GM21786 (cell line): ENCODE measurements at regions not wholly inside any gene's neighbourhood (a gene's known extent, or its start where the extent isn't known, plus 50 kb on each side); places are given as distances from the start of the nearest gene placed in this dataset.

Experiments used
- ATAC-seq: cut with Tn5 transposase; IDR thresholded peaks from one replicate; pipeline ENCODE4 v1.9.1; 2021; ENCODE audit not compliant: unreplicated experiment

DNA sequence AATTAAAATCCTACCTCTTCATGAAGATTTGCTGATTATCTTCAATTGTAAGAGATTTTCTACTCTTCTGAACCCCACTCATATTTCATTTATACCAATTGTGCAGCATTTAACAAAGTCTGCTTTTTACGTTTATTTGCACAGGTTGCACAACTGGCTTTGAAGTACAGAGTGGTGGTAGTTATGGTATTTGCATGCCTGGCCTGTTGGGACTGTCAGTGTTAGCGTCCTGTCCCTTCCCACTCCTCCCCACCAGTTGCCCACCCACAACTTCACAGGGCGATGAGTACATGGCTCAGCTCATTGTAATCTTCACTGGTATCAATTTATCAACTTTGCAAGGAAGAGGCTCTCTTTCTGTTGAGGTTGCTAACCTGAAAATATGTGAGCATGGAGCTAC is 372.3 kb downstream of the AASDHPPT start:
- ATAC-seq, result no peak

DNA sequence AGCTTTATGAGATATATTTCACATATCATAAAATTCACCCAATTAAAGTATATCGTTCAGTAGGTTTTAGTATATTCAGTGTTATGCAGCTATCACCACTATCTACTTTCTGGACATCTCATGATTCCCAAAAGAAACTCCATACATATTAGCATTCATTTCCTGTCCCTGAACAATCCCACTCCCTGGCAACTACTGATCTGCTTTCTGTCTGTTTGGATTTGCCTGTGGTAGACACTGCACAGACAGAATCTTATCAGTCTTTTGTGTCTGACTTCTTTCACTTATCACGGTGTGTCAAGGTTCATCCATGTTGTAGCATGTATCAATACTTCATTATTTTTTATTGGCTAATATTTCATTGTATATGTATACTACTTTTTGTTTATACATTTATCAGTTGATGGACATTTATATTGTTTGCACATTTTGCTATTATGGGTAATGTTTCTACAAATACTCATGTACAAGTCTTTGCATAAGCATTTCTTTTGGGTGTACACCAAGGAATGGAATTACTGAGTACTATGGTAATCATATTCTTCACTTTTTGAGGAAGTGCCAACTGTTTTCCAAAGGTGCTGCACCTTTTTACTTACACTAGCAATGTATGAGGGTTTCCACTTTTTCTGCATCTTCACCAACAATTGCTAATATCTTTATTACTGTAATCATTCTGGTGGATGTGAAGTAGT is 373.9 kb downstream of the AASDHPPT start:
- no peak for ATAC-seq

DNA sequence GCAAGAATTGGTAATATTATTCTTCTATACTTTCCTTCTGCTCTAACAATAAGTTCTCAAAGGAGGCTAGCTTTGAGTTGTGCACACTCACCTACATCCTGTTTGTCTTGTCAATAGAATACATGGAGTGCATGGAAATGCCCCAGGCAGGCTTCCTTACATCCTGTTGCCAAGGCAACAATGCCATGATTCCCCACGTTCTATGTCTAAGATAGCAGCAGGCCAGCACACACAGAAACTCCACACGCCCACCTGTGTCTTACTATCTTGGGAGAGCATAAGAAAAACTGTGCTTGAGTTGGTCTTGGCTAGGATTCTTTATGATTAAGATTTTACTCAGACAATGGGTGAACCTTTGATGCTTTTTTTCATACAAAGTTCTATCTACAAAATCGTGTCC is 379.2 kb downstream of the AASDHPPT start:
- no peak for ATAC-seq

DNA sequence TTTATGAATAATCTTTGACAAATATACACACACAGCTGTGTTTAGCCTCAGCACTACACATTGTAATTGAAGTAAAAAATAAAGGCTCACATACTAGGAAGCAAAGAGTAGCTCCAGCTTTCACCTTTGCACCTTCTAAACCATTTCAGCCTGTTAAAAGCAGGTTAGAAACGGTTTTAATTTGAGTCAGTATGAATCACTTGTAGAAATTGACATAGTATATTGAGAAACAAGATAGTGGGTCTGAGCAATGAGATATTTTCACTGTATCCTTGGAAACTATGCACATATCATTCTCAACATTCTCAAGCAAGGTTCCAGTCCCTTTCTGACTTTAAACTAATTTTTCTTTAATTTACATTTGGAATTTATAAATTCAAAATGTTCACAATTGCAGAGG is 380.3 kb downstream of the AASDHPPT start:
- ATAC-seq, result no peak

DNA sequence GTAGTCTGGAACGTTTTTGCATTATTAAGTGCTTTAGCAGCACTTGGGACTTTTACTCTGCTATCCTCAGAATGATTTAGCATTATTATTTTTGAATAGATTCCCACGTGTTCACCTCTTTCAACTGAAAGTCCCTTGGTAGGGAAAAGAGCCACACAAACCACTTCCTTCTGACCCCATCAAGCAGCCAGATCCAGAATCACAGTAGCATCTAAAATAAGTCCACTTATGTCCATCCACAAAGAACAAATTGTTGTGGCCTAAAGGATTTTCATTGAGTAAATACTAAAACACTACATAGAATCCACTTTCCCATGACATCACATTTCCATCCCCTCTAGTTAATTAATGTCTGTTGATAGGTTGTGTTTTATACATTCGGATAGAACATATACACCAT is 381.7 kb downstream of the AASDHPPT start:
- ATAC-seq, result no peak

DNA sequence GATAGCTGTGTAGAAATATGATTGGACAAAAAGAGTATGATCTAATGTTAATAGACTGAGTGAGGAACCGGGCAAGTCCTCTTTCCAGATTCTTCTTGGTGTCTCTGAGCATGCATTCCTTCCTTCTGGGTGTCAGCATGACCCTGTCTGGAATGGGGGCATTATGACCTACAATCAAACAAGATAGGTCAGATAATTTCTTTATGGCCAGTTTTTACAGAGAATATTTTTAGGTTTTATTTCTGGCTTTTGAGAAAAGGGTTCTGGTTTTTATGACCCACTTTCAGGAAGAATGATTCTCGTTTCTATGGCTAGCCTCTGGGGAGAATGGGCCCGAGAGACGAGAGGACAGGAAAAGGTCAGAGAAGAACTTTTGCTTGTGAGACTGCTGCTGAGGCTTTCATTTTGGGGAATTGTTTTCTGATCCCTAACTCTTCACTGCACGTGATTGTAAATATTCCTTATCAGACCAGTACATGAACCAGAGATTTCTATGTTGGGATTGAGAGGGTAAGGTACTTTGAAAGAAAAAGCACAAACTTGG is 383.8 kb downstream of the AASDHPPT start:
- no peak for ATAC-seq

DNA sequence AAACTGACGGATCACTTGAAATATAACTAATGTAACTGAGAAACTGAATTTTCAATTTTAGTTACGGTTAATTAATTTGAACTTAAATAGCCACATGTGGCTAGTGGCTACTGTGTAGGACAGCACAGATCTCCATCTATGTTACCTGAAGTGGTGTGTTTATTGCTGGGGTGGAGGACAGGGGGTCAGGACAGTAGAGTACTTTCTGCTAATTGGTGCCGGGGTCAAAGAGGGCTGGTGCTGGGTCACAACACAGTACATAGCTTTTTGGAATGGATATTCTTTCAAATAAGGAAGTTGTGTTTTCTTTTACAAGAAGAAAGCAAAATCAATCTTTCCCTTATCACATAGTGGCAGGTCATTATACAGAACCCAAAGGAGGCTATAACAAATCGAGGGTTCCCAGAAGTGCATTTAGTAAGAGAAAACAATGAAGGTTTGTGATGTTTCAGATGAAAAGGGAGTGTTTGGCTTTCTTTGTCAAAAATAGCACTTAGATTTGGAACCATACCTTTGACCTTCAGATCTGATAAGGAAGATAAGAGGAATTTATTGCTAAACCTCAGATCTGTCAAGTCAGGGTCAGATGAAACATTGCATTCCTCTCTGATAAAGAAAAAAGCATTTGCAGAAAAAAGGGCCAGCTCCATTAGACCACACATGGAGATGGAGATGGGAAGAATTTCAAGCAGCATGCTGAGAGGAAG is 384.5 kb downstream of the AASDHPPT start:
- ATAC-seq, result no peak

DNA sequence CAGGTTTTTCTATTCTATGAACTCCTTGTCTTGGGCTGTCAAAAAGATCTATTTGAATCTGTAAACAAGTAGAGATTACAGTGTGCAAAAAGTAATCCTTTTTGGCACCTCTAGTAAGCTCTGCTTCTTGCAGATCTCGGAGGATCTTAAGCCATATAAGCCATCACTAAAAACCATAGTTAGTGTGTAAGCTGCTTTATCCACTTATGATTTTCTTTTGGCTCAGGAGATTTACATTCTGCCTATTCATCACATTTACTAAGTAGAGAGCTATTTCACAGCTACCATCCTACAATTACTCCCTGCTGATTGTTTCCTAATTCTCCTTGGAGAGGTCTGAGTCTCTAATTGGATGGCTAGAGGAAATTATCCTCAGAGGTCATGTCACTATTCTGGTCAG is 385.7 kb downstream of the AASDHPPT start:
- no peak for ATAC-seq

DNA sequence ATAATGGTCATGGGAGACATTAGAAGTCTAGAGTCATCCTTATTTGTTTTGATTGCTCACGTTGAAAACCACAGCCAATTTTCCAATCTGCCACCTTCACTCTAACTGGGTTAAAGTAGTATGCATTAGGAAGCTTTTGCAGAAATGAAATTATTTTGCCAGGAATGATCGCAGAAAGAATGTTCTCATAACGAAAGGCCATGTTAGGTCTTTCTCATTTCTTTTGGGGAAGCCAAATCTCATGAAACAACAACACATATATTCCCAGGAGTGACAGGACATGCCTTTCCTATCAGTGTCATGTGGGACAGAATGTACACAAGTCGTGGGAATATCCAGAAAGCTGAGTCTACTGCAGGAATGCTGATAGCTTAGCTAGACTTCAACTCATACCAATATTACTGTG is 386.3 kb downstream of the AASDHPPT start:
- no peak for ATAC-seq

DNA sequence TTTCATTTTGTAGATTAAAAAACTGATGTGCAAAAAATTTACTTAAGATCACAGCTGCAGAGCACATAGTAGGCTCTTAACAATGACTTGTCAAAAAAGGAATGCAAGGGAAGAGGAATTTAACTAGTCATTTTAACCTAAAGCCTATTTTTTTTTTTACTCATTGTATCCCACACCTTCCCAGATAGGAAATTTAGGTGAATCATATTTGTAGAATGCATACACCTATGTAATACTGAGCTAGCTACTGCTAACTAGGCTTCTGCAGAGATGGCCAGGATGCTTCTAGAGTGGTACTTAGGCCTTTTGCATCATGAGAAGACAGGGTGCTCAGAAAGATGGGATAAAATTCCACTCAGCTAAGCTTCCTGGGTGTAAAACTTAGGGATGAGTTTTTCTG is 387.3 kb downstream of the AASDHPPT start:
- ATAC-seq, result no peak

DNA sequence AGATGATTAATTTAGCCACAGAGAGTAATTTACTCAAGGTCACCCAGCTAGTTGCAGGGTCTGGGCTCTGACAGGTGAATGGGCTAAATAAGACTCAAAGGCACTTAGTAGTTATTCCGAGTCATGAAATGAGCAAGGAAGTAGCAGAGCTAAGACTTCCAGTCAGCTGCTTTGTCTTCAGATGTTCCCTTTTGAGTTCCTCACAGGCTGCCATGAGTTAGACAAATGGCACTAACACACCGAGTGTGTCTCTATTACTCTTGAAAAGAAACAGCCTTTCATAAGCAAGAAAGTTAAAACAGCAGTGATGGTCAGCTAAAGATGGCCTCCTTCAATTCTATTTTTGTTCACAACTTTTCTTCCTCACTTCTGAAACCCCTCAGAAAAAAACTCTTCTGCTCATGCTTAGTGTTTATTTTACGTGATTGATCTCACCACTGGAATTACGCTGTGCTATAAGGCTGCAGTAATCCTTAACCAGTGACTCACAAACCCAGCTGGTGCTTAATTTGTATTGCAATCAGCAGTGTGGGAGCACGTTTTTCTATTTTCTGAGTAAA is 389.1 kb downstream of the AASDHPPT start:
- ATAC-seq, result no peak

DNA sequence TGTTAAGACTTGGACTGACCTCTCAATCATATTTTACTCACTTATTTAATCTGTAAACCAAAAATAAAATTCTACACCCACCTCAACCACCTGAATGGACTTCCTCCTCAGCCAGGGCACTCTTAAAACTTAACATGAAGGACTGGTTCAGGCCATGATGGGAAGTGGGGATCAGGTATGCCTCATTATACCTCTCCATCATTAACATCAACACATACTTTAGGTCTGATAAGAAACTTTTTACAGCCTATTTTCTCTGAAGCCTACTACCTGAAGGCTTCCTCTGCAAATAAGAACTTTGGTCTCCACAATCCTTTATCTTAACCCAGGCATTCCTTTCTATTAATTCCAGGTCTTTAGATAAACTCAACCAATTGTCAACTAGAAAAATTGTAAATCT is 390.0 kb downstream of the AASDHPPT start:
- ATAC-seq, result no peak

DNA sequence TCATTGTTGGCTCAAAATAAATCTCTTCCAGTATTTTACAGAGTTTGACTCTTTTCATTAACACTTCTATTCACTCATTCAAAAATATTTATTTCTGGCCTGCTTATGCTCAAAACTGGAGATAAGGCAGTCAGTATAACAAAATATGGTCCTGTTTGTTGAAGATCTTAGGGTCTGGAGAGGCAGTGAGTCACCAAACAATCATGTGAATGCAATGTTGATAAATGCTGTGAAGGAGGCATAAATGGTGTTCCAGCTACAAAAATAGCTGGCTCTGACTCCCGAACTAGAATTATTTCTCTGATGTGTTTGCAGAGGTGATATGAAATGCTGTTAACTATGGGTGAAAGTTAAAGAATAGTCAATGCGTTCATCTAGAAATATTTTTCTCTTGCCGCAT is 390.6 kb downstream of the AASDHPPT start:
- ATAC-seq, result no peak

DNA sequence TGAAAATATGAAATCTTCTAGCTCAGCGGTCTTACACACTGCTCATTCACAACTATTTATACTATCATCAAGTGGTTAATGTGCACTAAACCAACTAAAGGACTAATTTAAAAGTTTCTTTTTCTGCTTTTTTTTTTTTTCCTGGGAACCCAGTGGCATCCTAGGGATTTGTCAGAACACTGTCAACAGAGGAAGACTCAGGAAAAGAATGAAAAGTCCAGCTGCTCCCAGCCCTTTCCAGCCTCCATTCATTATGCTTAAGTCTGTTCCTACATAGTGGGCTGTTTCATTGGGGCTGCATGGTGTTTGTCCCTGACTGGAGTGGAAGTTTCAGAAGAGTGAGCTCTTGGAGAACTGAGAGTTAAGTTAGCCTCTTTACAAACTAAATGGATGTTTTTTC is 391.1 kb downstream of the AASDHPPT start:
- ATAC-seq, result no peak

DNA sequence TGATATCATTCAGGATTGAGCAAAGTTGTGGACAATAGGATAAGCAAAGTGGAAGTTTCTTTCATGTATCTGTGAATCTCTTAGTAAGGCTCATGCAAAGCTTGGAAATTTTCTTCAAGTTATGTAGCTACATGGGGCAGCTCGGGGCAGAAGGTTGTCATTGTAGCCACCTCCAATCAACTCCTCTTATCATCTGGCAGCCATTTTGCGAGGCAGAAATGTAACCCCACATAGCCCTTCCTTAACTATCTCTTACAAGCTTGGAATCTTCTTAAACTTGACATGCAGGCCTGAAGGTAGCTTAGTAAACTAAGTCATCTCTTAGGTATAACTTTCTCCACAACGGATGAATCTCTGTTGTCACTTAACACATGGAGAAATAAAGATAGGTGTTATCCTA is 392.8 kb downstream of the AASDHPPT start:
- no peak for ATAC-seq

DNA sequence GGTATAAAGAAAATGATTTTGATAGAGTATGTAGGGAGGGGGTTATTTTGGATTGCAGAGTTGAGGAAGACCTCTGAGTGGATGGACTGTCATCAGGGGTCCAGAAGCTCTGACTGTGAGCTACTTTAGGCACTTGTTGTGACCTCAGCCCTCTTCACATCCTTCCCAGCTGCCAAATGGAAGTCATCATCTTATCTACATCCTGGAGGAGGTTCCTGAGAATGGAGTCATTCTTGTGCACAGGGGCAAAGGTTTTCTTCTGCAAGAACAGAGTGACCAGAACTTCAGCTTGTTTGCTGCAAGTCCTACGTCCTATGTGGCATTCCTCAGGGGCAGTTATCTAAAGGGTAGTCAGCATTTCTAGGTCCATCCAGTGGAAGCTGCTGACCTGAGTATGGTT is 393.8 kb downstream of the AASDHPPT start:
- ATAC-seq, result no peak

DNA sequence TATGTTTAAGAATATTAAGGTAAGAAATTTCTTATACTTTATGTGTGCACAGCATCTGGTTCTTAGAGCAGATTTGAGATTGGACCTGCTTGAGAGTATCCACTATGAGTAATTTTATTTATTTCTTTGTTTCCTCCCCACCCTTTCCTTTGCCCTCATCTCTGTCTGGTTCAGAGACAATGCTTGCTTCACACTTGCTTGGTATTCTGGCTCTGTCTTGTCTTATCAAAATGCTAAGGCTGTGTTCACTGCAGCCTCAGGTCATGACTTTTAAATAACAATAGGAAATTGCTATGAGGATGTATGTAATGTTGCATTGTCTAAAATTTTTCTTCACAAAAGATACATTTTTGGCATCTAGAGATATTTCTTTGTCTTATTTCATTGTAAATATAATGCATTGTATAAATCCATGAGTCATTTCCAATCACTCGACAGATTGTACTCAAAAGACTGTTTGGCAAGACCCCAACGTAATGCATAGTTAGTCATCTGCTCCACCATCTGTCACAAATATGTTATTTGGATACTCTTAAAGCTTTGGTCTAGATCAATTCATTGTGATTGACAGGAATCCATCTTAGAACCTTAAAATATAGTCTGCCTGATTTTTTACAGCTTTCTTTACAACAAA is 395.7 kb downstream of the AASDHPPT start:
- no peak for ATAC-seq

DNA sequence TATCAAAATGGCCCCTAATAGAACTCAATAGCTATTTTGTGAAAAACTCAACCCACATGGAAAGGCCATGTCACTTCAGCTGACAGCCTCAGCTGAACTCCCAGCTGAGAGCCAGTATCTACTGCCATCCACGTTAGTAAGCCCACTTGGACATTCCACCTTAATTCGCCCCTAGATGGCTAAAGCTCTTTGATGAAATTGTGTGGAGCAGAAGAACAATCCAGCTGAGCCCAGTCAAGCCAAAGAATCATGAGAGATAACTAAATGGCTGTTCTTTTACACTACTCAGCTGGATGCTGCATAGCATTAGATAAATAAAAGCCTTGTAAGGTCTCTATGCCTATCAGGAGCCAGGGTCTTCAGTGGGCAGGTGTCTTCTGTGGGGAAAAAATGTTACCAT is 396.8 kb downstream of the AASDHPPT start:
- no peak for ATAC-seq

DNA sequence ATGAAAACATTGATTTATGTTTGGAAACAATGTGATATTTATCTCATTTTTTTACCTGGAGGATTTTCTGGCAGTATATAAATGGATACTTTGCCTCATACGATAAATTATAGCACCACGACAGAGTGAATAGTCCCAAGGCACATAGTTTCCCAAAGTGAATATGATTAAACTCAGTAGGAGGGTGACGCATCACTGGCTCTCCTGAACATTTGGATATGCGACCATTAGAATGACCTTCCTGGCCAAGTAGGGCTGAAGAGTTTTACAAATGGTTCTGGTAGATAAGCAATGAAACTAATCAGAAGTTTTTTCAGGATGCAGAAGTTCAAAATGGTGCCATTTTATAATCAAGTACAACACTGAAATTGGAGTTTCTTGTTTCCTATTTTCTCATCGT is 397.7 kb downstream of the AASDHPPT start:
- ATAC-seq, result no peak

DNA sequence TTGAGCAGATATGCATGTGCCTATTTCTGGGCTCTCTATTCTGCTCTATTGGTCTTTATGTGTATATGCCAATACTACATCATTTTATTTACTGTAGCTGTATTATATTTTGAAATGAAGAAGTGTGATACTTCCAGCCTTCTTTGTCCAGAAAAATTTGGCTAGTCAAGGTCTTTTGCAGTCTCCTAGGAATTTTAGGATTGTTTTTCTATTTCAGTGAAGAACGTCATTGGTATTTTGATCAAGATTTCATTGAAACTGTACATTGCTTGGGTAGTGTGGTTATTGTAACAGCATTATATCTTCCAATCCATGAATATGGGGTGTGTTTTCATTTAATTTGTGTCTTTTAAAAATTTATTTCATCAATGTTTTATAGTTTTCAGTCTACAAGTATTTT is 400.3 kb downstream of the AASDHPPT start:
- no peak for ATAC-seq

DNA sequence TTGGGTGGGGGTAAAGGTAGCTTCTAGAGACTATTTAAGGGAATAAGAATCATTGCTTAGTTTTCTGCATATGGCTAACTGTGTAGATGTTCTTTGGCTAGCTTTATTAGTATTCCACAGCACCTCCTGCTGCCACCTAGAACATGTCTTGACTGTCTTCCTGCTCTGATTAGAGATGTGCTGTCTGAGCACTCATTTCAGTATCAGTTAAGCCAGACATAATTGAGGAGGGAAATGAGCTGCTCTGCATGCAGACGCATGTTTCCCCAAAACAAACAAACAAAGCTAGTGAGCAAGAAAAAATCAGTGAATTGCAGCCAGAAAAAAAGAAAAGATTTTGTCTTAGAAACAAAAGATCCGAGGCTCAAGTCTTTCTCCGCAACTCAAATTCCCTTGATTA is 402.2 kb downstream of the AASDHPPT start:
- no peak for ATAC-seq
